ENCODE measurements at regions not wholly inside any gene's neighbourhood (a gene's known extent, or its start where the extent isn't known, plus 50 kb on each side); places are given as distances from the start of the nearest gene placed in this dataset.

GRCh38 chr1:47710329-47711071 is 272.7 kb downstream of the FOXD2 start:
- no peak overlapping the region; the same call in 1 of the 2 replicates for H3K9ac ChIP-seq
- H4K20me1 ChIP-seq (ENCODE audit: insufficient read depth), result no peaks in the 10 kb centered on the region
- peak overlapping the region; percentile 67 for H3K4me3 ChIP-seq (IDR thresholded peaks at IDR 0.05; ENCODE audit: insufficient read depth, low read depth, low read length)
- peak overlapping the region; percentile 89 for H3K4me2 ChIP-seq
- H3K27ac ChIP-seq, result no peak overlapping the region
- TF ChIP-seq CTCF (conservative IDR thresholded peaks at IDR 0.05; ENCODE audit: low read depth, low read length), result peak; percentile 97
- H3K4me1 ChIP-seq (ENCODE audit: low read depth, poor library complexity, severe bottlenecking), result peaks cover 14% of the 10 kb centered on the region
- H3K27me3 ChIP-seq (ENCODE audit: insufficient read depth, low read depth), result peaks cover 21% of the 10 kb centered on the region
- no peaks in the 10 kb centered on the region for H3K36me3 ChIP-seq (ENCODE audit: insufficient read depth)
- no peaks in the 10 kb centered on the region for H3K79me2 ChIP-seq (ENCODE audit: insufficient read depth, low read depth)
- peak overlapping the region; percentile 66 for H2AFZ ChIP-seq (ENCODE audit: low read depth)
